ENCODE measurements at regions not wholly inside any gene's neighbourhood (a gene's known extent, or its start where the extent isn't known, plus 50 kb on each side); places are given as distances from the start of the nearest gene placed in this dataset.
"Not testable (repeated sequence)": the region's sequence is repeated elsewhere in the genome, so short reads cannot be mapped to it uniquely, and the experiment has no call there.

- DNase-seq: no peak
Observed at GRCh38 chr6:151671195-151671594, 136.3 kb upstream of the ESR1 start.

GRCh38 chr6:151674578-151674977, 132.9 kb upstream of the ESR1 start:
- DNase-seq: no peak

GRCh38 chr6:151675746-151676459, 131.6 kb upstream of the ESR1 start:
- DNase-seq: peak; percentile 53

- no peak for DNase-seq
Observed at GRCh38 chr6:151676460-151676945, 131.0 kb upstream of the ESR1 start.

GRCh38 chr6:151677404-151677803, 130.1 kb upstream of the ESR1 start:
- no peak for DNase-seq

- DNase-seq: no peak
Observed at GRCh38 chr6:151679081-151679480, 128.4 kb upstream of the ESR1 start.

- DNase-seq: no peak
Observed at GRCh38 chr6:151679941-151680340, 127.5 kb upstream of the ESR1 start.

- no peak for DNase-seq
Observed at GRCh38 chr6:151680846-151681432, 126.5 kb upstream of the ESR1 start.

- no peak for DNase-seq
Observed at GRCh38 chr6:151681433-151682059, 125.9 kb upstream of the ESR1 start.

GRCh38 chr6:151682251-151682650, 125.2 kb upstream of the ESR1 start:
- no peak for DNase-seq

- no peak for DNase-seq
Observed at GRCh38 chr6:151682922-151683321, 124.6 kb upstream of the ESR1 start.

GRCh38 chr6:151683381-151683780, 124.1 kb upstream of the ESR1 start:
- DNase-seq: no peak

- DNase-seq: no peak
Observed at GRCh38 chr6:151689499-151690201, 117.8 kb upstream of the ESR1 start.

GRCh38 chr6:151690303-151690702, 117.2 kb upstream of the ESR1 start:
- DNase-seq: peak; percentile 48

GRCh38 chr6:151690768-151691562, 116.5 kb upstream of the ESR1 start:
- peak; percentile 49 for DNase-seq

GRCh38 chr6:151692216-151692615, 115.3 kb upstream of the ESR1 start:
- DNase-seq: no peak

- no peak for DNase-seq
Observed at GRCh38 chr6:151693366-151693765, 114.1 kb upstream of the ESR1 start.

GRCh38 chr6:151695156-151695555, 112.3 kb upstream of the ESR1 start:
- no peak for DNase-seq

- DNase-seq: not testable (repeated sequence)
Observed at GRCh38 chr6:151696302-151696701, 111.2 kb upstream of the ESR1 start.

GRCh38 chr6:151698931-151699700, 108.4 kb upstream of the ESR1 start:
- no peak for DNase-seq

- no peak for DNase-seq
Observed at GRCh38 chr6:151699719-151700118, 107.8 kb upstream of the ESR1 start.

Data from CD4-positive, alpha-beta T cell treated with Interleukin-21 for 1 hour (primary cell).